ENCODE measurements at regions not wholly inside any gene's neighbourhood (a gene's known extent, or its start where the extent isn't known, plus 50 kb on each side); places are given as distances from the start of the nearest gene placed in this dataset.
A peak's percentile ranks its signal among the peaks of the same experiment; 100 is the strongest.
"Not testable (repeated sequence)": the region's sequence is repeated elsewhere in the genome, so short reads cannot be mapped to it uniquely, and the experiment has no call there.

- no peak for DNase-seq
Measured at GRCh38 chr5:56656846-56657726, 158.3 kb upstream of the MAP3K1 start.

DNA sequence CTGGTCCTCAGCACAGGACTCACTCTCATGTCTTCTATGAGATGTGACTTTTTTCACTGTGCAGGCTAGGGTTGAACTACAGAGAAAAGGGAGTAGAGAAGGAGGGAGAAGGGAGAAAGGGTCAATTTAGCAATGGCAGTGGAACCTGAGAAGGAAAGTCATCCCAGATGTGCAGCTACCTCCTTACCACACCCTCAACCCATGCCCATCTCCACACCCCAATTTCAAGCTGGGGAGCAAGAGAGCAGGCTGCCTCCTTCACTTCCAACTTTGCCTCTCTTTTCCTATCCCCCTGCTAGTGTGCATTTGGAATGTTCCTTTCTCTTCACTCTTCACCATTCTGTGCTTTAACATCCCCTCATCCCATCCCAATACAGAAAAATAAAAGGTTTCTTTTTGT, 163.5 kb upstream of the MAP3K1 start:
- no peak for DNase-seq

- DNase-seq: no peak
Measured at GRCh38 chr5:56650386-56650785, 165.0 kb upstream of the MAP3K1 start.

GRCh38 chr5:56649569-56649968, 165.8 kb upstream of the MAP3K1 start:
- no peak for DNase-seq

DNA sequence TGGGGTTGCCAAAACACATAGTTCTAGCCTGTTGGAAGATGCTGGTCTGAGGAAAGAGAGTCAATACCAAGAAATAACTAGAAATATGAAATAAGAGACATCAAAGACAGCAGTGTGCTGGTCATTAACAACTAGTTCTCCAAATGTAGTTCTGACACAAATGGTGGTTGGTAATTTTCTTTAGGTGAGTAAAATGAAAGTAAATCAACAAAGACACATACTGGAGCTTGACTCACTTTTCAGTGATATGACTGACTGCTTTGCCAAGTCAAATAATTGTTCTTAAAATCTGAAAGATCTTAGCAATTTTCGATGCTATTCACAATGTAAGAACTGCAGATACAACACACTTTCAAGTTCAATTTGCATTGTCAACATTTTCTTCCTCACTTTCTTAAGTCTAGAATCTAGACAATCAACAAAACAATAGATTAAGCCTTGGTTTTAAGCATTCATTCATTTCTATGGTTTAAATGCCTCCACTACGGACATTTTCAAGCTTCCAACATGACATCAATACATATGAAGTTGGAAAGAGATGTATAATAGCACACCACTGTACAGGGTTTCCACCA, 166.8 kb upstream of the MAP3K1 start:
- DNase-seq: peak in 1 of 5 experiments; percentile 39

- no peak for DNase-seq
Measured at GRCh38 chr5:56647099-56647850, 168.1 kb upstream of the MAP3K1 start.

GRCh38 chr5:56641635-56642260, 173.6 kb upstream of the MAP3K1 start:
- DNase-seq: no peak

DNA sequence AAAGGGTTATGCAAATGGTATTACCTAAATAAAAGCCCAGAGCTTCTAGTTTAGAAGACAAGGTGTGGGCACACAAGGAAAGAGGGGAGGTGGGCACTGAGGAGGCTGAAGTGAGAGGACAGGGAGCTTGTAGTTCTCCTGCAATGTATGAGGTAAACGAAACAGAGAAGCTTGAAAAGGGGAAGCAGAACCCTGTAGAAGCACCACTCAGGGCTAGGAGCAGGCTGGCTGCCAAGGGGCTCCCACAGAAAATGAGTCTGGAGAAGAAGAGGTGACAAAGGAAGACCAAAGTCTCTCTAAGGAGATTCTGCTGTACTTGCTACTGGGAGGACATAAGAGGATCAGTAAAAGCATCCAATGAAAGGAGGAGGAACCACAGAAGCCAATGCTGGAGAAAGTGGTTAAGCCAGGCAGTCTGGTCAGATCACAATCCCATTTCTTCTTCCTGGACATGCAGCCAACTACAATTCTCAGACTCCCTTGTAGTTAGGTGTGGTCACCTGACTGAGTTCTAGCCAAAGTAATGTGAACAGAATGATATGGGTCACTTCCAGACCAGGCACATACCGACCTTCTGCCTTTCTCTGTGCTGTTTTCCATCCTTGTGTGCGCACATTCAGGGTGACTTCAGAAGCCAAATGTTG, 174.5 kb upstream of the MAP3K1 start:
- no peak for DNase-seq

DNA sequence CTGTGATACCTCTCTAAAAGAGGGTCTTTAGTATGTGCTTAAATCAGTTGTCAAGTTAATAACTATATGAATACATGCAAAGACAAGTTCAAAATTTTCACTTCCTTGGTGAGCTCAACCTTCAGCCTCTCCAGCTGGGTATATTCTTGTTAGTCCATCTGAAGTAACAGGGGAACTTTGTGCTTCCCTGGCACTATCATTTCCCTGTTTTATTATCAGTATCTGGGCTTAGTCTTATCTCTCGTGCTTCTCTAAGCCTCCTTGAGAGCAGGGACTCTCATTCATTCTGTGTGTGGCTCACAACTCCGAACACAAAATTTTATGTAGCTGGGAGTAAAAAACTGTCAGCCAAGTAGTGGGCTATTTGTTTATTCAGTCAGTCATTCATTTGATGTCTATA, 175.9 kb upstream of the MAP3K1 start:
- DNase-seq: no peak

GRCh38 chr5:56638768-56639238, 176.5 kb upstream of the MAP3K1 start:
- DNase-seq: no peak

- DNase-seq: no peak
Measured at GRCh38 chr5:56638061-56638621, 177.2 kb upstream of the MAP3K1 start.

GRCh38 chr5:56637321-56637920, 177.9 kb upstream of the MAP3K1 start:
- no peak for DNase-seq

DNA sequence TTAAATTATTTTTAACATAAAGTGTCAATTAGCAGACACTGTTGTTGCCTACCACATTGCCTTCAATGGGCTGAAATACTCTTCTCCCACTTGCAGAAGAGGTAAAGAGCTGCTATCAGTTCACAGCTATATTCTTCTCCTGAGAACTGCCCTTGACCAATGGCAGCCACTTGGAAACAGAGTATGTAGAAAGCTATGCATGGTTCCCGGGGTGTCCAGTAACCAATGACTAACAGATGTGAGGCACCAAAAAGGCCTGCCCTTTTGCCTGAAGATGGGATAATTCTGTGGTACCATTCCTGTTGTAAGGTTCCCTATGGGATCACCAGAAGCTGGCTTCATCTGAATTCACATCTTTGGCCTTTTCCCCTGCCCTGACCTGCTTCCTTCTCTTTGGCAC, 181.4 kb upstream of the MAP3K1 start:
- no peak for DNase-seq

DNA sequence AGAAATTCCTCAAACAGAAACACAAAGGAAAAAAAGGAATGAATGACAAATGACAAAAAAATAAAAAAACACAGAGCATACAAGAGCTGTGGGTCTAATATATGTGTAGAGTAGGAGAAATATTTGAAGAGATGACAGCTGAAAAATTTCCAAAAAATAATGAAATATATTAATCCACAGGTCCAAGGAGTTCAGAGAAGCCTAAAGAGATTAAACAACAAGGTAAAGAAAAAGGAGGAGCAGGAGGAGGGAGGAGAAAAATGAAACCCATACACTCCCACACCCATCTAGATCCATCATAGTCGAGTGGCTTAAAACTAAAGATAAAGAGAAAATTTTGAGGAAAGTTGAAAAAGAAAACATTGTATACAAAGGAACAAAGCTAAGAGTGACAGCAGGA, 182.4 kb upstream of the MAP3K1 start:
- no peak for DNase-seq

DNA sequence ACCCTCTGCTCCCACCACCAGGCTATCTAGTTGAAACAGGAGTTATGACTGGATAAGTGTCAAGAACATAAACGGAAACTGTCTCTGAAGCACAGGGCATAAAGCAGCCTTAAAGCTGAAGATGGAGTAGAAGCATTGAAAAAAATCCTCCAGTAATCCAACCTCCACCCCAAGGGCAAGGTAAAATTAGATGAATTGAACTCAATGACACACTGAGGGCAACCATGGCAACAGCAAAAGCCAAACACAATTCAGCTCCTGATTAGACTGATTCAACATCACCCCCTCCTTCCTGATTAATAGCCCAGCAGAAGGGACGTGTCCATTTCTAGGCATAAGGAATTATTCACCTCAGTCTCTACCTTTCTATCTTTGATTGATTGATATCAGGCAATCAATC, 183.2 kb upstream of the MAP3K1 start:
- no peak for DNase-seq

DNA sequence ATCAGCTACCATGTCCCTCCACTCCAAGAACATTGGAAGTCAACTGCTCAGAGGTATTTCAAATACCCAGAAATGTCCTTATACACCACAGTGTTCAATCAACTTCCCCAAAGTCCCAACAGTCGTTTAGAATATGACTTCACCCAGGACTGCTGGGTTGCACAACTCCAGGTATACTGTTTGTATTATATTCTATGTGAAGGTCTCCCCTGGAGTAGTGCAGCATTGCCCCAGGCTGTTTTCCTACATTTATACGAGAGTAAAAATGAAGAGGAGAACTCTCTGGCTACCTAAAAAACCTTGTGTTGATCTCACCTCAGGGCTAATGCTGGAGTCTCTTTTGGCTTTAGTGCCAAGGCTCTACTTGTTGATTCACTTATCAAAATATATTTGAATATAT, 183.6 kb upstream of the MAP3K1 start:
- DNase-seq: no peak

DNA sequence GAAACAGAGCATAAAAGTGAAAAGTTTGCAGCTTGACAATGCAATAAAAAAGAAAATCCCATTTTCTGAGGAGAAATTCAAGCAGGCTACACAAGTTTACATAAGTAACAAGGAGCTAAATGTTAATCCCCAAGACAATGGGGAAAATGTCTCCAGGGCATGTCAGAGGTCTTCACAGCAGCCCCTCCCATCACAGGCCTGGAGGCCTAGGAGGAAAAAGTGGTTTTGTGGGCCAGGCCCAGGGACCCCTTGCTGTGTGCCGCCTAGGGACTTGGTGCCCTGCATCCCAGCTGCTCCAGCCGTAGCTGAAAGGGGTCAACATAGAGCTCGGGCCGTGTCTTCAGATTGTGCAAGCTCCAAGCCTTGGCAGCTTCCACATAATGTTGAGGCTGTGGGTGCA, 186.7 kb upstream of the MAP3K1 start:
- not testable (repeated sequence) for DNase-seq

DNA sequence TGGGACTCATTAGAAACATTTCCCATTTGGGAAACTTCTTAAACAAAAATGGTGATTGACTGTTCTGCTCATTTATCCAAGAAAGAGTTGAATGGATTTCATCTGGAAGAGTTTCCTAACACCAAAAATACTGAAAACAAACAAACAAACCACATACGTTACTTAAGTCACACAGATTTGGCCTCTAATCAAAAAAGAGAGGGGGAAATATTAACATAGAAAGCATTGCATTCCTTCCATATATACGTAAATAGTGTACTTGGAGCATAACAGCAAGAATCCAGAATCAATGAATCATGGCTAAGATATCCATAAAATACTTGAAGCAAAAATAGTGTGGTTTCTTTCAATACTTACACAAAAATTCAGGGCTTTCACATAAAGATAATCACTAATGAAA, 189.8 kb upstream of the MAP3K1 start:
- DNase-seq: no peak

- no peak for DNase-seq
Measured at GRCh38 chr5:56624751-56625150, 190.6 kb upstream of the MAP3K1 start.

GRCh38 chr5:56622141-56622540, 193.2 kb upstream of the MAP3K1 start:
- DNase-seq: no peak

GRCh38 chr5:56620903-56621677, 194.3 kb upstream of the MAP3K1 start:
- no peak for DNase-seq

Measured in T-helper 2 cell (primary cell).